GM19328 (cell line): ENCODE measurements at regions not wholly inside any gene's neighbourhood (a gene's known extent, or its start where the extent isn't known, plus 50 kb on each side); places are given as distances from the start of the nearest gene placed in this dataset.
"Not testable (repeated sequence)": the region's sequence is repeated elsewhere in the genome, so short reads cannot be mapped to it uniquely, and the experiment has no call there.

Experiments used
- ATAC-seq: cut with Tn5 transposase; IDR thresholded peaks from one replicate; pipeline ENCODE4 v1.9.1; 2021; ENCODE audit warnings: mild to moderate bottlenecking, moderate library complexity; ENCODE audit not compliant: unreplicated experiment

- no peak for ATAC-seq
Measured at GRCh38 chr2:193476171-193476800, 1281.6 kb upstream of the TMEFF2 start.

DNA sequence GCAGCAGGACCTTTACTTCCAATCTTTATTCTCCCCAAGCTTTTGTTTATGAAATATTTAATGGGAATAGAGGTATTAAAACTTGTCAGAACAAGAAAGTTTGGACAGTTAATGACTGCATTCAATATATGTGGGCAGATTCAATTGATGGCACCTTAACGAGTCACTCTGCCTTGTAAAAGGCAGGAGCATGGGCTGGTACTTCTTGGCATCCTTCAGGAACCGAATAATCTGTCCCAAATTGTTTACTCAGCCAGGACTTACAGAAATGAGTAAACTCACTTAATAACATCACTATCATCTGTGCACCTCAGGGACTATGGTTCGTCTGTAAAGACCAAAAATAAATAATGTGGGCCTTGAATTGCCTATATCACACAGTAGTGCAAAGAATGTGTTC is 1280.3 kb upstream of the TMEFF2 start:
- no peak for ATAC-seq

- peak; percentile 49 for ATAC-seq
Measured at GRCh38 chr2:193469251-193469650, 1274.5 kb upstream of the TMEFF2 start.

DNA sequence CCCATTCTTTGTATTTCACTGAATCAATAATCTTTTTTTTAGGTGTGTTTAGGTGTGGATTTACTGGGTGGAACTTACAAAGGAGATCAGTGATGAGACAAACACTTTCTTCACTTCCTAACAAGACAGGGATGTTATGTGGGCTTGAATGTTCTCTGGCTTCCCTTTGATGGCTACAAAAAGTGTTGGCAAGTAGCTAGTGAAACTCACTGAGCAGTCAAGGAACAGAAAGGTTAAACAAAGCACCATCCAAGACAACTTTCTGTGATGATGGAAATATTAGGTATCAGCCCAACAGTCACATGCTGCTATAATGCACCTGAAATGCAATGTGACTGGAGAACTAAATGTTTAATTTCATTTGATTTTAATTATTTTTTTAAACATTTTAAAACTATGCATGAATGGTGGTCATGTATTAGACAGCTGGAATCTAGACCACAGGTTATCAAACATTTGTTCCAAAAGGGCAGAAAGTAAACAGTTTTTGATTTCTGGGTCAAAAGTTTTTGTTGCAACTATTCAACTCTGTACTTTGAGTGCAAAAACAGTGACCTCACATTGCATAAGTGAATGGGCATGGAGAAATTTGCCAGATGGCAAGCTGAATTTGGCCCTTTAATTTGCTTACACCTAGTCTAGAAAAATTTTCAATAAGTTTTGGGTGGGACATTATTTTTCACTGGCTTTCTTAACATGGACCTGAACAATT is 1272.7 kb upstream of the TMEFF2 start:
- no peak for ATAC-seq

GRCh38 chr2:193463011-193463410 is 1268.3 kb upstream of the TMEFF2 start:
- ATAC-seq, result no peak

DNA sequence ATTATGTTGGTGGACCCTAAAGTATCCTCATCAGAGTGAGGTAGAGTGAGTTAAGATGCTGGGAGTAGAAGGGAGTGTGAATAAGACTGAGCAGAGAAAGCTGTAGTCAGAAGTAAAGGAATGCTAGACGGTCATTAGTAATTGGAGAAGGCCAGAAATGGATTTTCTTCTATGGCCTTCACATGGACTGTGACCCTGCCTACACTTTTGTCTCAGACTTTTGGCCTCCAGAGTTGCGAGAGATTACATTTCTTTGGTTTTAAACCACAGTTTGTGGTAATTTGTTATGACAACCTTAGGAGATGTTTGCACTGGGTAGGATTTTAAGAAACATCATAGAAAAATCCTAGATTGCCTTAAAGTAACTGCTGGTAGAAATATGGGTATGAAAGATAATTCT is 1267.7 kb upstream of the TMEFF2 start:
- no peak for ATAC-seq

- ATAC-seq, result no peak
Measured at GRCh38 chr2:193461431-193461934, 1266.8 kb upstream of the TMEFF2 start.

DNA sequence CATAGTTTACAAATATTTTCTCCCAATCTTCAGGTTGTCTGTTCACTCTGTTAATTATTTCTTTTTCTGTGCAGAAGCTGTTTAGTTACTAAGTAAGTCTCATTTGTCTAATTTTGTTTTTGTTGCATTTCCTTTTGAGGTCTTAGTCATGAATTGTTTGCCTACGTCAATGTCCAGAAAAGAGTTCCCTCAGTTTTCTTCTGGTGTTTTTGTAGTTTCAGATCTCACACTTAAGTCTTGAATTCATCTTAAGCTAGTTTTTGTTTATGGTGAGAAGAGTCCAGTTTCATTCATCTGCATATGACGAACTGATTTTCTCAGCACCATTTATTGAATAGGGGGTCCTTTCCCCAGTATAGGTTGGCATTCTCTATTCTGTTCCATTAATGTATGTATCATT is 1252.2 kb upstream of the TMEFF2 start:
- no peak for ATAC-seq

GRCh38 chr2:193442293-193442692 is 1247.6 kb upstream of the TMEFF2 start:
- no peak for ATAC-seq

GRCh38 chr2:193428336-193428818 is 1233.6 kb upstream of the TMEFF2 start:
- no peak for ATAC-seq

DNA sequence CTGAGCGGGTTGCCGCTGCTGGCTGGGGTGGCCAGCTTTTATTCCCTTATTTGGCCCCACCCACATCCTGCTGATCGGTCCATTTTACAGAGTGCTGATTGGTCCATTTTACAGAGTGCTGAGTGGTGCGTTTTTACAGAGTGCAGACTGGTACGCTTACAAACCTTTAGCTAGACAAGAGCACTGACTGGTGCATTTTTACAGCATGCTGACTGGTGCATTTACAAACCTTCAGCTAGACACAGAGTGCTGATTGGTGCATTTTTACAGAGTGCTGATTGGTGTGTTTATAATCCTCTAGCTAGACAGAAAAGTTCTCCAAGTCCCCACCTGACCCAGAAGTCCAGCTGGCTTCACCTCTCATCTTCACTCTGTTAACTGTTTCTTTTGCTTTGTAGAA is 1217.6 kb upstream of the TMEFF2 start:
- ATAC-seq, result not testable (repeated sequence)

DNA sequence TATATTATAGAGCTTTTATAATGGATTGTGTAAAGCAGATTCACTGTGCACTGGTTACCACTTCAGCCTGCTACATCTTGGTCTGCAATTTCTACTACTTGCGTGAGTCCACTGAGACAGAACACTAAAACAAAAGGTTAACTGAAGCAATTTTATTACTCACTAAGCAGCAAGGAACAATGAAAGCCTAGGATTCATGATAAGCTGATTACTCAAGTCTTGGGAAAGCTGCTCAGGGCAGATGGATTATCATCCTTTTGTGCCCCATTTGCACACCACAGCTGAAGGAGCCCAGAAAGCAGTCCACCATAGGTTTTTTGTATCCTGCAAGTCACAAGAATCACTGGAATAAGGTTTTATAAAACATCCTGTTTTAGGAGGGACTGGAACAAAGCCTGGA is 1215.2 kb upstream of the TMEFF2 start:
- ATAC-seq, result no peak

- no peak for ATAC-seq
Measured at GRCh38 chr2:193382583-193382982, 1187.8 kb upstream of the TMEFF2 start.

GRCh38 chr2:193377789-193378188 is 1183.1 kb upstream of the TMEFF2 start:
- ATAC-seq, result no peak

DNA sequence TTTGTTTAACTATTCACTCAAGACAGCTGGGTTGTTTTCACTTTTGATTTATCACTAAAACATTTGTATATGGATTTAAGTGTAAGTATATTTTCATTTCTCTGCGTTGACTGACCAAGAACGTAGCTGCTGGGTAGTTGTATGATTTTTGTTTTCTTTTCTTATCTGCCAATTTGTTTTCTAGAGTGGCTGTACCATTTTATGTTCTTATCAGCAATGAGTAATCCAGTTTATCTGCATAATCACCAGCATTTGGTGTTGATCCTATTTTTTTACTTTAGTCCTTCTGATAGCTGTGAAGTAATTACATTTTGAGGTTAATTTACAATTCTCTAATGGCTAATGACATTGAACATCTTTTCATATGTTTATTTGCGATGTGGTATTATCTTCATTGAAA is 1178.4 kb upstream of the TMEFF2 start:
- ATAC-seq, result no peak

DNA sequence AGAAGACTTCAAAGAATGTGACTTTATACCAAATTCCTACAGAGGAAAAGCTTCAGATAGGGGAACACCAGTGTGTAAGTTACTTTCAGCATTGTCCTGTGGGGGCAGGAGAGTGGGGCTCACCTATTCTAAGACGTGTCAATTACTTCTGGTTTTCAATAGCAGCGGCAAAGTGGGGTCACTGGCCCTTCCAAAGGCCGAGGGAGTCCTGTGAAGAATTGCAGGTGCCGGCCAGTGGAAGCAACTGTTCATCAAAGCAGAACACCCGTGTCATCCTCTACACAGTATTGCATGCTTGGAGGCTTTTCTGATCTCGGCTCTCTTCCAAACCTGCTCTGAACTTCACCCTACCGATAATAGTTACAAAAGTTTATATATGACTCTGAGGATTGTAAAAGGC is 1176.5 kb upstream of the TMEFF2 start:
- ATAC-seq, result no peak

DNA sequence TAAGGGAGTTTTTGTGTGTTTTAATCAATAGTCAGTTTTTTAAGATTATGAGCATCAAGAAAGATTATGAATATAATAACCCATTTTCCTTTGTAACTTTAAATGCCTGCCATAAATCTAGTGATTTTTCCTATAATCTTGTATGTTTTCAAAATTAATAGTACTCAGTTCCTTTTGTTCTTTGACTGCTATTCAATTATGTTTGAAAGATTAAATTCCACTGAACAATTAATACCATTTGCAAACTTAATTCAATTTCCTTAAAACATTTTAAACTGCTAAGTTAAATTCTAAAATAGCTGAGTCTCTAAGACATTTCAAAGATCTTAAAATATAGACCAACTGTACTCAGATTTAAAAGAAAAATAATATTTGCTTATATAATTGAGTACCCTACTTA is 1173.9 kb upstream of the TMEFF2 start:
- ATAC-seq, result no peak

DNA sequence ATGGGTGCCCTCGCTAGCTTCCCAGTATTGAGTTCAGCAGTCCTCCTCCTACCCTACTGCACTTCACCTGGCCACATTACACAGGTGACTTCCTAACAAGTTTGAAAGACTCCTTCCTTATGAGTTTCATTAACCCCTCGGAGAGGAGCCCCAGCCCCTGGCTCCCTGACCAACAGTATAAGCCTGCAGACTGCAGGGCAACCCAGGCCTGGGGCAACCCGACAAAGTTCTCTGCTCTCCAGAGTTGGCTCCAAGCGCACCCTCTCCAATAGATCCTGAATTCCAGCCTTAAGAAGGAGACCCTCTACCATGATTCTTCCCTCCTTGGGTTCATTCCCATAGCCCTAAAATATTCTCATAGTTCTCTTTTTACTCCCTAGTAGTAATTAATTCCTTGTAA is 1162.8 kb upstream of the TMEFF2 start:
- ATAC-seq, result no peak

GRCh38 chr2:193352665-193353242 is 1158.0 kb upstream of the TMEFF2 start:
- not testable (repeated sequence) for ATAC-seq

DNA sequence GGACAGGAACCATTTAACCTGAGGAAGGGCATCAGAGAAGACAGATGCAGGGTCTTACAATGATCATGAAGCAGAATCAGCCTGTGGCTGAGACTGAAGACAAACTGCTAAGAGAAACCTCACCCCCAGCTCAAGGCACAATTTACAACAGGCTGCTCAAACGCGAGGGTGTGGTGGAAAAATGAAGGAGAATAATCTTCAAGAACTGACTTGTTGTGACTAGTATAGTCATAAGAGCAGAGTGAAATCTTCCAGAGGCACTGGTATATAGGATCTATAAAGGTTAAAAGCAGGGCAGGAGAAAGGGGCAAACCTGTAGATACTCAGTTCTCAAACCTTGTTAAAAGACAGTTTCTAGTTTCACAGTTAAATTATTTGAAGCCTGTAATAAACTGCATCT is 1155.8 kb upstream of the TMEFF2 start:
- no peak for ATAC-seq

DNA sequence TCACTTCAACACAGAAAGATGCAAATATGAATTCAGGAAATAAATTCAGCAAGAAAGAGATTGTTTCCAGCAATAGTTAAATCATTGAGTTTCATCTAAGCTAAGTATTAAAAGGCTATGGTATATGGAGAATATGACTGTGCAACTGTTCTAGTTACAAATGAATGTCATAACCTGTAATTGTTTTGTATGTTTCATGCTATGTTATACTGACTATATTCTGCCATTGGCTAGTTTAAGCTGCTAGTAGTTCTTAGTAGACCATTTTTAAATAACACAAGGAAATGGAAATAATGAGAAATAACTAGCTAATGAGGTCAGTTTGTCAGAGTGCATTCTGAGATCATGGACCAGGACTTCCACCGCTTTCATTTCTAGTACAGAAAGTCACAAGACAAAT is 1154.9 kb upstream of the TMEFF2 start:
- ATAC-seq, result no peak

DNA sequence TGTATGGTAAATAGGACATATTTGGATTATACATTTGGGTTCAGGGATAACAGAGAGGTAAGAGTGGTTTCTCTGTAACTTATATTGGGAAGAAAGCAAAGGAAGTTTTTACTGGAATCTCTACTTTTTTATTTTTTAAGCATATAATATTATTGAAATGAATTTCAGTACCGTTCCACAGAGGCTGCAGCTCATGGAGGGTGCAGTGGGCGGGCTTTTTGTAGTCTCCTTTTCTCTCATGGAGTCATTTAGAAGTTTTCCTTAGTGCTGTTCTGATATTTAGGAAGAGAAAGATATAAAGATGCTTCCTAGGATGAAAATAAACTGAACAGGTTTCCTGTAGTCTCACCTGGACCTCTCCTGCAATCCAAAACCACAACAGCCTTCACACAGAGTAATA is 1153.3 kb upstream of the TMEFF2 start:
- no peak for ATAC-seq
